Fibroblast of lung (primary cell): ENCODE measurements at regions not wholly inside any gene's neighbourhood (a gene's known extent, or its start where the extent isn't known, plus 50 kb on each side); places are given as distances from the start of the nearest gene placed in this dataset.

Experiments used
- DNase-seq, 2 donors: peaks; one replicate each; pipeline versions ENCODE4 v3.0.0 to v3.0.0-alpha.2; 2010; ENCODE audit warnings: low read depth in 2 of 2
- H2AFZ ChIP-seq: 2 replicates; pipeline ENCODE4 v1.5.1; 2012; ENCODE audit warnings: low read length, control low read depth, inconsistent platforms
- H3K27ac ChIP-seq: 2 replicates; pipeline ENCODE4 v1.5.1; 2011; ENCODE audit warnings: low read length, control low read depth; ENCODE audit not compliant: insufficient read depth
- H3K27me3 ChIP-seq: 2 replicates; pipeline ENCODE4 v1.5.1; 2011; ENCODE audit warnings: mild to moderate bottlenecking, low read length; ENCODE audit not compliant: control insufficient read depth, insufficient read depth
- H3K36me3 ChIP-seq: 2 replicates; pipeline ENCODE4 v1.5.1; 2011; ENCODE audit warnings: low read length; ENCODE audit not compliant: control insufficient read depth, insufficient read depth
- H3K4me1 ChIP-seq: 2 replicates; pipeline ENCODE4 v1.5.1; 2011; ENCODE audit warnings: low read length; ENCODE audit not compliant: control insufficient read depth, insufficient read depth; ENCODE audit errors: extremely low read depth
- H3K4me2 ChIP-seq: 2 replicates; pipeline ENCODE4 v1.5.1; 2011; ENCODE audit warnings: low read length, control low read depth; ENCODE audit not compliant: insufficient read depth; ENCODE audit errors: extremely low read depth
- H3K4me3 ChIP-seq, 4 experiments: fragments of 200-600 bp in 1 of 4; sonication (generic) in 1 of 4; replicated peaks in 1 of 4; 2 replicates each; pipeline ENCODE4 v1.5.1; 2011 to 2016; ENCODE audit warnings: low read length in 4 of 4, low read depth in 3 of 4, mild to moderate bottlenecking in 3 of 4, control low read depth in 2 of 4, inconsistent platforms in 1 of 4, mixed read lengths in 1 of 4; ENCODE audit not compliant: insufficient read depth in 1 of 4; ENCODE audit errors: control extremely low read depth in 1 of 4
- H3K79me2 ChIP-seq: 2 replicates; pipeline ENCODE4 v1.5.1; 2012; ENCODE audit warnings: mild to moderate bottlenecking, low read length, inconsistent platforms; ENCODE audit not compliant: control insufficient read depth, insufficient read depth
- H3K9ac ChIP-seq: 2 replicates; pipeline ENCODE4 v1.5.1; 2011; ENCODE audit warnings: mild to moderate bottlenecking, low read length, control low read depth; ENCODE audit not compliant: insufficient read depth
- H3K9me3 ChIP-seq: 2 replicates; pipeline ENCODE4 v1.5.1; 2012; ENCODE audit warnings: low read depth, low read length; ENCODE audit not compliant: control insufficient read depth, insufficient read depth
- H4K20me1 ChIP-seq: 2 replicates; pipeline ENCODE4 v1.5.1; 2011; ENCODE audit warnings: low read length; ENCODE audit not compliant: control insufficient read depth, insufficient read depth; ENCODE audit errors: extremely low read depth
- CTCF ChIP-seq, 2 donors: IDR thresholded peaks in 1 of 2; conservative IDR thresholded peaks in 1 of 2; 1 replicate in 1 of 2; 2 replicates in 1 of 2; pipeline ENCODE4 v1.5.1; 2011 to 2012; ENCODE audit warnings: low read length in 2 of 2, control low read depth in 1 of 2, inconsistent platforms in 1 of 2, low read depth in 1 of 2, mild to moderate bottlenecking in 1 of 2
- EZH2 ChIP-seq: IDR thresholded peaks from 2 replicates; pipeline ENCODE4 v1.5.1; 2012; ENCODE audit warnings: low read length, control low read depth, mild to moderate bottlenecking; ENCODE audit errors: missing control alignments

DNA sequence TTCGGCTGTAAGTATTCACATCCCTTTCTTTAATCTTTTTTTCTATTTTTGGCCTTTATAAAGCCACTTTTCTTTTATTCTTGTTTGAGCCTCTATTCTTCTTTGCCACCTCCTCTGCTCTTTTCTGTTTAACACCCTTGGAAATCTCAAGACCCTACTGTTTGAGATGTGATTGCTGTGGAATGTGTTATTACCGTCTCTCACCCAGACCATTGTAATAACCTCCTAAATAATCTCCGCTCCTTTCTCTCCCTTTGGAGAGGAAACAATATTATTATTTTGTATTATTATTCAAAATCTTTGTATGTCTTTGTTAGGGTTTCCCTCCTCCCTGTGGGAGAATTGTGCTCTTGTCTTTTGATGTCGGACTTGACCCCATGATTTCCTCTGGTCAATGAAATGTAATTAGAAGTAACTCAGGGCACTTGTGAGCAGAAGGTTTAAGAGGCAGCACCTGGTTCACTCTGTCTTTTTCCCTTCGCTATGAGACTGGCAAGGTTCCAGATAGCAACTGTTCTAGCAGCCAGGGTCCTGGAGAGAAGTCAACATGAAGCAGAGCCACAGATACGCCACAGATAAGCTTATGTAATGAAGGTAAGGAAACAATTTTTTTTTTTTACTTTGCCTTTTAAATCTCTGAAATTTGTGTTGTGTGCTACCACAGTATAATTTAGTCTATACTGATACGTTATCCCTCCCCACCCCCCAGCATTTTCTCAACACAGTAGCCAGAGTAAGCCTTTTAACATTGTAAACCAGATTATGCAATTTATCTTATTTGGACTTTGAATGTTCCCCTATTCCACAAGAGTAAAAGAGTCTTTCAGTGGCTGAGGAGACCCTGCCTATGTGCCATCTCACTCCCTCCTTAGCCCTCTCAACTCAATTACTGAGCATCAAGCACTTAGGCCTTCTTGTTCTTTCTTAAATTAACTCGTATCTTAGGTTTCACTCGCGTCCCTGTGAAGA, 601.2 kb upstream of the ZNF804A start:
- Histone ChIP-seq H3K27ac (no peak overlapping the region), H2AFZ (no peak overlapping the region)

DNA sequence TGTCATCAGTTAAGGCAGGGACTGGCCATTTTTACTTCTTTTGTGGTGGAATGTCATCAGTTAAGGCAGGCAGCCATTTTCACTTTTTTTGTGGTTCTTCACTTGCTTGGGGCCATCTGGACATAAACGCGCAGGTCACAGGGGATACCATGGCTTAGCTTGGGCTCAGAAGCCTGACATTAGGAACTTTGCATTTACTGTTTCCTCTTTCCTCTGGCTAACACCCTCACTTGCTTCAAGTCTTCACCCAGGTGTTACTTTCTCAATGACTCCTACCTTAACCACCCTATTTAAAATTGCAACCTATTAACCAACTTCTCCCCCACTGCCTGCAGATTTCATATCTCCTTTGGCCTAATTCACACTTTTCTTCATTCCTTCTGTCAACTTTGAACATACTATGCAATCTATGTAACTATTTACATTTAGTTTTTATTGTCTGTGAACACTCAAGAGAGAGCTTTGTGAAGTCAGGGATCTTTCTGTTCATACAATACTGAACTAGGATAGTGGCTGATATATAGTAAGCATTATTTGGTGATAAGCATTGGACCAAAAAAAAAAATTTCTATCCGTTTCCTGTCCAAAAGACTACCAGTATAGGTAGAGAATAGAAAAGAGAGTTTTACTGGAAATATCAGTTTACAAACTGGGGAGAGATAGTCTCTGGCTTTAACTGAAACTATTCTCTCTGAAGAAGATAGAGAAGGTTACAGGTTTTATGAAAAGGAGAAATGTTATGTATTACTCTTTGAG, 600.1 kb upstream of the ZNF804A start:
- no peaks in the 10 kb centered on the region for H3K79me2 ChIP-seq
- no peaks in the 10 kb centered on the region for H3K4me1 ChIP-seq

More for the DNA sequence above, 601.2 kb upstream of the ZNF804A start:
- TF ChIP-seq EZH2 = no peak
- TF ChIP-seq CTCF (conservative IDR thresholded peaks at IDR 0.05 in 1 of 2, IDR thresholded peaks at IDR 0.05 in 1 of 2; ENCODE audit: low read depth in 1 of 2, low read length in 2 of 2) = no peak
- Histone ChIP-seq H3K9me3 (no peaks in the 10 kb centered on the region), H3K4me2 (no peak overlapping the region), H3K27me3 (no peaks in the 10 kb centered on the region), H4K20me1 (no peaks in the 10 kb centered on the region), H3K4me1 (no peaks in the 10 kb centered on the region), H3K36me3 (no peaks in the 10 kb centered on the region), H3K9ac (no peak overlapping the region), H3K4me3 (no peak overlapping the region), H3K79me2 (no peaks in the 10 kb centered on the region)
- peak in 1 of 2 donors; percentile 25 for DNase-seq

More for the DNA sequence above, 600.1 kb upstream of the ZNF804A start:
- no peaks in the 10 kb centered on the region for H3K9me3 ChIP-seq
- no peak overlapping the region for H3K9ac ChIP-seq
- H3K27ac ChIP-seq = no peak overlapping the region
- no peak overlapping the region for H2AFZ ChIP-seq
- no peak overlapping the region for H3K4me2 ChIP-seq
- H3K4me3 ChIP-seq = no peak overlapping the region
- H3K27me3 ChIP-seq = no peaks in the 10 kb centered on the region
- TF ChIP-seq CTCF (conservative IDR thresholded peaks at IDR 0.05 in 1 of 2, IDR thresholded peaks at IDR 0.05 in 1 of 2; ENCODE audit: low read depth in 1 of 2, low read length in 2 of 2) (no peak), EZH2 (no peak)
- DNase-seq = no peak
- no peaks in the 10 kb centered on the region for H4K20me1 ChIP-seq
- no peaks in the 10 kb centered on the region for H3K36me3 ChIP-seq
